ENCODE measurements at regions not wholly inside any gene's neighbourhood (a gene's known extent, or its start where the extent isn't known, plus 50 kb on each side); places are given as distances from the start of the nearest gene placed in this dataset.

DNA sequence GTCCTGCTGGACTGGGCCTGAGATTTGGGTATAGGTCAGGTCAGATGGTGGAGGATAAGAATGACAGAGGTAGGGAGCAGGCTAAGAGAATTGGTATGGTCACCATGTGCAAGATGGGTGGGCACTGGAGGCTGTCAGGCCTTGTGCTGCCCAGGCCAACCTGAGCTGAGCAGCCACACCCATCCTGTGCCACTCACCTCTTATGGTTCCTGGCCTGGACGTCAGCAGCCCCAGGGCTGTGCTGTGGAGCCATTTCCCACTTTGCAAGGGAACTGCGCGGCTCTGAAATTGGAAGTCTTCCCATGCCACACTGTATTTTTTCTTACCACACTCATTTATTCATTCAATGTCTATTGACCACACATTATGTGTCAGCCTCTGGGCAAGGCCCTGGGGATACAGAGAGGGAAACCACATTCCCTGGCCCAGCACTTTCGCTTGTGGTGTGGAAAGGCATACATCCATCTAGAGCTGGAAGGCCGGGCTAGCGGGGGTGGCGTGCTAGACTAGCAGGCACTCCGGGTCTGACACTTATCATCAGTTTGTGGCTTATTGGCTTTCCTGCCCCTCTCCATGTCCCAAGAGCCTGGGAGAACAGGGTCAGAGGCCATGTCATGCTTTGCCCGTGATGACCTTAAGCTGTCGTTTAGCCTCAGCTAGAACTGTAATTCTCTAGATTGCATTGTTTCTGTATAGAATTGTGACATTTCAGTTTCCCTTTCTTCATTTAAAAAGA lies 51.1 kb upstream of the POLG start:
- no peak for TF ChIP-seq SIN3A (IDR thresholded peaks at IDR 0.05; ENCODE audit: borderline replicate concordance, insufficient read depth, low read depth, low read length)
- TF ChIP-seq POLR2AphosphoS5 (IDR thresholded peaks at IDR 0.05; ENCODE audit: low read depth, low read length): no peak
- TF ChIP-seq, protein P1, sequence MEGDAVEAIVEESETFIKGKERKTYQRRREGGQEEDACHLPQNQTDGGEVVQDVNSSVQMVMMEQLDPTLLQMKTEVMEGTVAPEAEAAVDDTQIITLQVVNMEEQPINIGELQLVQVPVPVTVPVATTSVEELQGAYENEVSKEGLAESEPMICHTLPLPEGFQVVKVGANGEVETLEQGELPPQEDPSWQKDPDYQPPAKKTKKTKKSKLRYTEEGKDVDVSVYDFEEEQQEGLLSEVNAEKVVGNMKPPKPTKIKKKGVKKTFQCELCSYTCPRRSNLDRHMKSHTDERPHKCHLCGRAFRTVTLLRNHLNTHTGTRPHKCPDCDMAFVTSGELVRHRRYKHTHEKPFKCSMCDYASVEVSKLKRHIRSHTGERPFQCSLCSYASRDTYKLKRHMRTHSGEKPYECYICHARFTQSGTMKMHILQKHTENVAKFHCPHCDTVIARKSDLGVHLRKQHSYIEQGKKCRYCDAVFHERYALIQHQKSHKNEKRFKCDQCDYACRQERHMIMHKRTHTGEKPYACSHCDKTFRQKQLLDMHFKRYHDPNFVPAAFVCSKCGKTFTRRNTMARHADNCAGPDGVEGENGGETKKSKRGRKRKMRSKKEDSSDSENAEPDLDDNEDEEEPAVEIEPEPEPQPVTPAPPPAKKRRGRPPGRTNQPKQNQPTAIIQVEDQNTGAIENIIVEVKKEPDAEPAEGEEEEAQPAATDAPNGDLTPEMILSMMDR (IDR thresholded peaks at IDR 0.05): no peak
- TF ChIP-seq, protein P2, sequence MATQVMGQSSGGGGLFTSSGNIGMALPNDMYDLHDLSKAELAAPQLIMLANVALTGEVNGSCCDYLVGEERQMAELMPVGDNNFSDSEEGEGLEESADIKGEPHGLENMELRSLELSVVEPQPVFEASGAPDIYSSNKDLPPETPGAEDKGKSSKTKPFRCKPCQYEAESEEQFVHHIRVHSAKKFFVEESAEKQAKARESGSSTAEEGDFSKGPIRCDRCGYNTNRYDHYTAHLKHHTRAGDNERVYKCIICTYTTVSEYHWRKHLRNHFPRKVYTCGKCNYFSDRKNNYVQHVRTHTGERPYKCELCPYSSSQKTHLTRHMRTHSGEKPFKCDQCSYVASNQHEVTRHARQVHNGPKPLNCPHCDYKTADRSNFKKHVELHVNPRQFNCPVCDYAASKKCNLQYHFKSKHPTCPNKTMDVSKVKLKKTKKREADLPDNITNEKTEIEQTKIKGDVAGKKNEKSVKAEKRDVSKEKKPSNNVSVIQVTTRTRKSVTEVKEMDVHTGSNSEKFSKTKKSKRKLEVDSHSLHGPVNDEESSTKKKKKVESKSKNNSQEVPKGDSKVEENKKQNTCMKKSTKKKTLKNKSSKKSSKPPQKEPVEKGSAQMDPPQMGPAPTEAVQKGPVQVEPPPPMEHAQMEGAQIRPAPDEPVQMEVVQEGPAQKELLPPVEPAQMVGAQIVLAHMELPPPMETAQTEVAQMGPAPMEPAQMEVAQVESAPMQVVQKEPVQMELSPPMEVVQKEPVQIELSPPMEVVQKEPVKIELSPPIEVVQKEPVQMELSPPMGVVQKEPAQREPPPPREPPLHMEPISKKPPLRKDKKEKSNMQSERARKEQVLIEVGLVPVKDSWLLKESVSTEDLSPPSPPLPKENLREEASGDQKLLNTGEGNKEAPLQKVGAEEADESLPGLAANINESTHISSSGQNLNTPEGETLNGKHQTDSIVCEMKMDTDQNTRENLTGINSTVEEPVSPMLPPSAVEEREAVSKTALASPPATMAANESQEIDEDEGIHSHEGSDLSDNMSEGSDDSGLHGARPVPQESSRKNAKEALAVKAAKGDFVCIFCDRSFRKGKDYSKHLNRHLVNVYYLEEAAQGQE (IDR thresholded peaks at IDR 0.05; ENCODE audit: insufficient read depth in 1 of 2, low read depth in 2 of 2, low read length in 1 of 2): no peak
- TF ChIP-seq TCF7L2 (IDR thresholded peaks at IDR 0.05; ENCODE audit: low read depth, low read length): no peak
- Histone ChIP-seq H3K27ac (ENCODE audit: low read length) (no peak overlapping the region), H3K27me3 (ENCODE audit: control insufficient read depth, insufficient read depth, low read length) (no peaks in the 10 kb centered on the region; the same call in 1 of the 2 replicates), H3K36me3 (ENCODE audit: control insufficient read depth, insufficient read depth, low read length) (no peaks in the 10 kb centered on the region), H3K9me3 (ENCODE audit: control insufficient read depth, insufficient read depth, low read depth, low read length) (no peaks in the 10 kb centered on the region), H3K4me3 (ENCODE audit: low read depth in 2 of 2, low read length in 2 of 2) (no peak overlapping the region), H3K4me1 (ENCODE audit: control insufficient read depth, insufficient read depth, low read length) (no peaks in the 10 kb centered on the region)
- no TSS peak for BruUV-seq (replicated peaks)
- ChIA-PET CTCF (interaction anchor here (1.1 kb wide), 1 partner anchor 27 kb away, joined by 3 read pairs; no protein-coding TSS in a partner anchor), POLR2A (no interaction called here)
- intact Hi-C loops (cut with micrococcal nuclease; ENCODE audit: unreplicated experiment) (no loop called here), in situ Hi-C loops (cut with HindIII; ENCODE audit: low pct_unique_long_range_greater_than_20kb, low sequenced_read_pairs) (no loop called here)
- ATAC-seq (no peak), DNase-seq (ENCODE audit: low read depth, low spot score) (no peak)

Measured in Panc1 (cell line).